GM23338 (cell line): ENCODE measurements at regions not wholly inside any gene's neighbourhood (a gene's known extent, or its start where the extent isn't known, plus 50 kb on each side); places are given as distances from the start of the nearest gene placed in this dataset.

Experiments used
- ATAC-seq: fragments of 200-7000 bp; cut with Tn5 transposase; 3 replicates; pipeline ENCODE4 v1.9.1; 2020
- DNase-seq: peaks from one replicate; pipeline ENCODE4 v3.0.0-alpha.2; 2015; ENCODE audit warnings: low spot score
- H2AFZ ChIP-seq: fragments of 200-600 bp; sonication (generic); 2 replicates; pipeline ENCODE4 v1.8.0; 2016; ENCODE audit warnings: antibody characterized with exemption, mild to moderate bottlenecking, moderate library complexity
- H3F3A ChIP-seq: fragments of 200-600 bp; sonication (generic); replicated peaks from 2 replicates; pipeline ENCODE4 v1.8.0; 2017; ENCODE audit warnings: antibody characterized with exemption, mixed run types, low read depth
- H3K27ac ChIP-seq: fragments of 200-600 bp; sonication (generic); 2 replicates; pipeline ENCODE4 v1.6.1; 2016; ENCODE audit warnings: low read depth
- H3K27me3 ChIP-seq: fragments of 200-600 bp; sonication (generic); 2 replicates; pipeline ENCODE4 v1.8.0; 2016; ENCODE audit warnings: mild to moderate bottlenecking, mixed run types, moderate library complexity; ENCODE audit not compliant: insufficient read depth
- H3K36me3 ChIP-seq: fragments of 200-600 bp; sonication (generic); 2 replicates; pipeline ENCODE4 v1.8.0; 2016; ENCODE audit warnings: mild to moderate bottlenecking; ENCODE audit not compliant: insufficient read depth
- H3K4me1 ChIP-seq: fragments of 200-600 bp; sonication (generic); 2 replicates; pipeline ENCODE4 v1.8.0; 2016; ENCODE audit warnings: mild to moderate bottlenecking, moderate library complexity; ENCODE audit not compliant: insufficient read depth
- H3K4me2 ChIP-seq: fragments of 200-600 bp; sonication (generic); 2 replicates; pipeline ENCODE4 v1.7.1; 2017; ENCODE audit warnings: mixed run types
- H3K4me3 ChIP-seq: fragments of 200-600 bp; sonication (generic); 2 replicates; pipeline ENCODE4 v1.6.1; 2016; ENCODE audit warnings: mixed run types
- H3K79me2 ChIP-seq: fragments of 200-600 bp; sonication (generic); replicated peaks from 2 replicates; pipeline ENCODE4 v1.8.0; 2017; ENCODE audit warnings: mild to moderate bottlenecking; ENCODE audit not compliant: insufficient read depth
- H3K9me2 ChIP-seq: fragments of 200-600 bp; sonication (generic); 2 replicates; pipeline ENCODE4 v1.8.0; 2017; ENCODE audit not compliant: insufficient read depth
- H4K20me1 ChIP-seq: fragments of 200-600 bp; sonication (generic); replicated peaks from 2 replicates; pipeline ENCODE4 v1.8.0; 2017; ENCODE audit warnings: mild to moderate bottlenecking; ENCODE audit not compliant: insufficient read depth
- H3K27ac Mint-ChIP-seq: 2 replicates; pipeline ENCODE4 v1.8.0; 2020; ENCODE audit warnings: inconsistent platforms, mild to moderate bottlenecking, moderate library complexity, mixed read lengths
- H3K27me3 Mint-ChIP-seq: 3 replicates; pipeline ENCODE4 v1.8.0; 2022; ENCODE audit warnings: low read depth, mild to moderate bottlenecking, moderate library complexity, mixed read lengths, inconsistent platforms; ENCODE audit not compliant: insufficient read depth, poor library complexity
- H3K36me3 Mint-ChIP-seq: 3 replicates; pipeline ENCODE4 v1.8.0; 2021; ENCODE audit warnings: low read depth, mild to moderate bottlenecking, inconsistent platforms, moderate library complexity, mixed read lengths
- H3K4me1 Mint-ChIP-seq: 3 replicates; pipeline ENCODE4 v1.8.0; 2020; ENCODE audit warnings: mild to moderate bottlenecking, inconsistent platforms, mixed read lengths
- H3K4me3 Mint-ChIP-seq: 3 replicates; pipeline ENCODE4 v1.8.0; 2021; ENCODE audit warnings: moderate library complexity, mild to moderate bottlenecking, inconsistent platforms, mixed read lengths
- H3K9me3 Mint-ChIP-seq: 3 replicates; pipeline ENCODE4 v1.8.0; 2020; ENCODE audit warnings: moderate library complexity, mild to moderate bottlenecking, inconsistent platforms, mixed read lengths
- EZH2 ChIP-seq: fragments of 200-600 bp; sonication (generic); IDR thresholded peaks from one replicate; pipeline ENCODE4 v1.8.0; 2017; ENCODE audit warnings: antibody characterized with exemption, mild to moderate bottlenecking, low read depth; ENCODE audit not compliant: unreplicated experiment
- STAT1 ChIP-seq: IDR thresholded peaks from one replicate; pipeline ENCODE4 v1.6.1; 2016; ENCODE audit warnings: antibody characterized with exemption; ENCODE audit not compliant: unreplicated experiment
- ZNF114 ChIP-seq: fragments of 250-450 bp; sonication (Bioruptor Pico); IDR thresholded peaks from 2 replicates; pipeline ENCODE4 v1.5.0; 2020; ENCODE audit warnings: mild to moderate bottlenecking, moderate library complexity
- ZNF331 ChIP-seq: fragments of 250-450 bp; sonication (Bioruptor Pico); IDR thresholded peaks from 2 replicates; pipeline ENCODE4 v1.5.0; 2020; ENCODE audit warnings: low read depth, mild to moderate bottlenecking, moderate library complexity
- TF ChIP-seq, protein P1 (sequence below): fragments of 250-450 bp; sonication (Bioruptor Pico); IDR thresholded peaks from 2 replicates; pipeline ENCODE4 v1.5.0; 2020; ENCODE audit warnings: mild to moderate bottlenecking, moderate library complexity
- TF ChIP-seq, protein P2 (sequence below): IDR thresholded peaks from one replicate; pipeline ENCODE4 v1.6.1; 2018; ENCODE audit warnings: antibody characterized with exemption; ENCODE audit not compliant: unreplicated experiment

- Histone ChIP-seq H3K27ac (no peak overlapping the region), H3K4me3 (no peak overlapping the region), H3K36me3 (no peaks in the 10 kb centered on the region), H3K79me2 (no peaks in the 10 kb centered on the region), H3K4me1 (no peaks in the 10 kb centered on the region), H4K20me1 (no peaks in the 10 kb centered on the region), H3F3A (no peaks in the 10 kb centered on the region), H3K9me2 (no peaks in the 10 kb centered on the region), H2AFZ (no peak overlapping the region), H3K4me2 (no peak overlapping the region), H3K27me3 (no peaks in the 10 kb centered on the region)
- Mint-ChIP-seq H3K27ac (no peak overlapping the region), H3K36me3 (no peaks in the 10 kb centered on the region), H3K9me3 (no peaks in the 10 kb centered on the region), H3K27me3 (no peaks in the 10 kb centered on the region), H3K4me3 (no peak overlapping the region), H3K4me1 (0 out of 3 replicates have a peak, but pooled peaks cover 5% of the 10 kb centered on the region)
- DNase-seq (no peak), ATAC-seq (no peak)
- TF ChIP-seq, protein P1, sequence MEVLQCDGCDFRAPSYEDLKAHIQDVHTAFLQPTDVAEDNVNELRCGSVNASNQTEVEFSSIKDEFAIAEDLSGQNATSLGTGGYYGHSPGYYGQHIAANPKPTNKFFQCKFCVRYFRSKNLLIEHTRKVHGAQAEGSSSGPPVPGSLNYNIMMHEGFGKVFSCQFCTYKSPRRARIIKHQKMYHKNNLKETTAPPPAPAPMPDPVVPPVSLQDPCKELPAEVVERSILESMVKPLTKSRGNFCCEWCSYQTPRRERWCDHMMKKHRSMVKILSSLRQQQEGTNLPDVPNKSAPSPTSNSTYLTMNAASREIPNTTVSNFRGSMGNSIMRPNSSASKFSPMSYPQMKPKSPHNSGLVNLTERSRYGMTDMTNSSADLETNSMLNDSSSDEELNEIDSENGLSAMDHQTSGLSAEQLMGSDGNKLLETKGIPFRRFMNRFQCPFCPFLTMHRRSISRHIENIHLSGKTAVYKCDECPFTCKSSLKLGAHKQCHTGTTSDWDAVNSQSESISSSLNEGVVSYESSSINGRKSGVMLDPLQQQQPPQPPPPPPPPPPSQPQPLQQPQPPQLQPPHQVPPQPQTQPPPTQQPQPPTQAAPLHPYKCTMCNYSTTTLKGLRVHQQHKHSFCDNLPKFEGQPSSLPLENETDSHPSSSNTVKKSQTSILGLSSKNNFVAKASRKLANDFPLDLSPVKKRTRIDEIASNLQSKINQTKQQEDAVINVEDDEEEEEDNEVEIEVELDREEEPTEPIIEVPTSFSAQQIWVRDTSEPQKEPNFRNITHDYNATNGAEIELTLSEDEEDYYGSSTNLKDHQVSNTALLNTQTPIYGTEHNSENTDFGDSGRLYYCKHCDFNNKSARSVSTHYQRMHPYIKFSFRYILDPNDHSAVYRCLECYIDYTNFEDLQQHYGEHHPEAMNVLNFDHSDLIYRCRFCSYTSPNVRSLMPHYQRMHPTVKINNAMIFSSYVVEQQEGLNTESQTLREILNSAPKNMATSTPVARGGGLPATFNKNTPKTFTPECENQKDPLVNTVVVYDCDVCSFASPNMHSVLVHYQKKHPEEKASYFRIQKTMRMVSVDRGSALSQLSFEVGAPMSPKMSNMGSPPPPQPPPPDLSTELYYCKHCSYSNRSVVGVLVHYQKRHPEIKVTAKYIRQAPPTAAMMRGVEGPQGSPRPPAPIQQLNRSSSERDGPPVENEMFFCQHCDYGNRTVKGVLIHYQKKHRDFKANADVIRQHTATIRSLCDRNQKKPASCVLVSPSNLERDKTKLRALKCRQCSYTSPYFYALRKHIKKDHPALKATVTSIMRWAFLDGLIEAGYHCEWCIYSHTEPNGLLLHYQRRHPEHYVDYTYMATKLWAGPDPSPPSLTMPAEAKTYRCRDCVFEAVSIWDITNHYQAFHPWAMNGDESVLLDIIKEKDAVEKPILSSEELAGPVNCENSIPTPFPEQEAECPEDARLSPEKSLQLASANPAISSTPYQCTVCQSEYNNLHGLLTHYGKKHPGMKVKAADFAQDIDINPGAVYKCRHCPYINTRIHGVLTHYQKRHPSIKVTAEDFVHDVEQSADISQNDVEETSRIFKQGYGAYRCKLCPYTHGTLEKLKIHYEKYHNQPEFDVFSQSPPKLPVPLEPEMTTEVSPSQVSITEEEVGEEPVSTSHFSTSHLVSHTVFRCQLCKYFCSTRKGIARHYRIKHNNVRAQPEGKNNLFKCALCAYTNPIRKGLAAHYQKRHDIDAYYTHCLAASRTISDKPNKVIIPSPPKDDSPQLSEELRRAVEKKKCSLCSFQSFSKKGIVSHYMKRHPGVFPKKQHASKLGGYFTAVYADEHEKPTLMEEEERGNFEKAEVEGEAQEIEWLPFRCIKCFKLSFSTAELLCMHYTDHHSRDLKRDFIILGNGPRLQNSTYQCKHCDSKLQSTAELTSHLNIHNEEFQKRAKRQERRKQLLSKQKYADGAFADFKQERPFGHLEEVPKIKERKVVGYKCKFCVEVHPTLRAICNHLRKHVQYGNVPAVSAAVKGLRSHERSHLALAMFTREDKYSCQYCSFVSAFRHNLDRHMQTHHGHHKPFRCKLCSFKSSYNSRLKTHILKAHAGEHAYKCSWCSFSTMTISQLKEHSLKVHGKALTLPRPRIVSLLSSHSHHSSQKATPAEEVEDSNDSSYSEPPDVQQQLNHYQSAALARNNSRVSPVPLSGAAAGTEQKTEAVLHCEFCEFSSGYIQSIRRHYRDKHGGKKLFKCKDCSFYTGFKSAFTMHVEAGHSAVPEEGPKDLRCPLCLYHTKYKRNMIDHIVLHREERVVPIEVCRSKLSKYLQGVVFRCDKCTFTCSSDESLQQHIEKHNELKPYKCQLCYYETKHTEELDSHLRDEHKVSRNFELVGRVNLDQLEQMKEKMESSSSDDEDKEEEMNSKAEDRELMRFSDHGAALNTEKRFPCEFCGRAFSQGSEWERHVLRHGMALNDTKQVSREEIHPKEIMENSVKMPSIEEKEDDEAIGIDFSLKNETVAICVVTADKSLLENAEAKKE (CRISPR knock-in tag): no peak
- TF ChIP-seq STAT1 (no peak), ZNF114 (no peak), EZH2 (no peak), ZNF331 (CRISPR knock-in tag) (no peak)
- TF ChIP-seq, protein P2, sequence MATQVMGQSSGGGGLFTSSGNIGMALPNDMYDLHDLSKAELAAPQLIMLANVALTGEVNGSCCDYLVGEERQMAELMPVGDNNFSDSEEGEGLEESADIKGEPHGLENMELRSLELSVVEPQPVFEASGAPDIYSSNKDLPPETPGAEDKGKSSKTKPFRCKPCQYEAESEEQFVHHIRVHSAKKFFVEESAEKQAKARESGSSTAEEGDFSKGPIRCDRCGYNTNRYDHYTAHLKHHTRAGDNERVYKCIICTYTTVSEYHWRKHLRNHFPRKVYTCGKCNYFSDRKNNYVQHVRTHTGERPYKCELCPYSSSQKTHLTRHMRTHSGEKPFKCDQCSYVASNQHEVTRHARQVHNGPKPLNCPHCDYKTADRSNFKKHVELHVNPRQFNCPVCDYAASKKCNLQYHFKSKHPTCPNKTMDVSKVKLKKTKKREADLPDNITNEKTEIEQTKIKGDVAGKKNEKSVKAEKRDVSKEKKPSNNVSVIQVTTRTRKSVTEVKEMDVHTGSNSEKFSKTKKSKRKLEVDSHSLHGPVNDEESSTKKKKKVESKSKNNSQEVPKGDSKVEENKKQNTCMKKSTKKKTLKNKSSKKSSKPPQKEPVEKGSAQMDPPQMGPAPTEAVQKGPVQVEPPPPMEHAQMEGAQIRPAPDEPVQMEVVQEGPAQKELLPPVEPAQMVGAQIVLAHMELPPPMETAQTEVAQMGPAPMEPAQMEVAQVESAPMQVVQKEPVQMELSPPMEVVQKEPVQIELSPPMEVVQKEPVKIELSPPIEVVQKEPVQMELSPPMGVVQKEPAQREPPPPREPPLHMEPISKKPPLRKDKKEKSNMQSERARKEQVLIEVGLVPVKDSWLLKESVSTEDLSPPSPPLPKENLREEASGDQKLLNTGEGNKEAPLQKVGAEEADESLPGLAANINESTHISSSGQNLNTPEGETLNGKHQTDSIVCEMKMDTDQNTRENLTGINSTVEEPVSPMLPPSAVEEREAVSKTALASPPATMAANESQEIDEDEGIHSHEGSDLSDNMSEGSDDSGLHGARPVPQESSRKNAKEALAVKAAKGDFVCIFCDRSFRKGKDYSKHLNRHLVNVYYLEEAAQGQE: no peak
These were observed 129.9 kb downstream of the GLUL start for GRCh38 chr1:182261655-182262054.
